Body of pancreas (tissue), 4 donors: ENCODE measurements at regions not wholly inside any gene's neighbourhood (a gene's known extent, or its start where the extent isn't known, plus 50 kb on each side); places are given as distances from the start of the nearest gene placed in this dataset.

Experiments
- POLR2A ChIP-seq, 3 donors: fragments of 450-650 bp; IDR thresholded peaks; one replicate each; pipeline ENCODE4 v1.6.1; 2016; ENCODE audit warnings: antibody characterized with exemption in 3 of 3, mild to moderate bottlenecking in 2 of 3
- TF ChIP-seq, protein P1 (sequence below), 7 experiments: fragments of 450-650 bp in 4 of 7; fragments of 200-600 bp in 3 of 7; sonication (generic) in 3 of 7; IDR thresholded peaks; one replicate each; pipeline ENCODE4 v1.5.1; 2016 to 2019; ENCODE audit warnings: antibody characterized with exemption in 7 of 7

DNA sequence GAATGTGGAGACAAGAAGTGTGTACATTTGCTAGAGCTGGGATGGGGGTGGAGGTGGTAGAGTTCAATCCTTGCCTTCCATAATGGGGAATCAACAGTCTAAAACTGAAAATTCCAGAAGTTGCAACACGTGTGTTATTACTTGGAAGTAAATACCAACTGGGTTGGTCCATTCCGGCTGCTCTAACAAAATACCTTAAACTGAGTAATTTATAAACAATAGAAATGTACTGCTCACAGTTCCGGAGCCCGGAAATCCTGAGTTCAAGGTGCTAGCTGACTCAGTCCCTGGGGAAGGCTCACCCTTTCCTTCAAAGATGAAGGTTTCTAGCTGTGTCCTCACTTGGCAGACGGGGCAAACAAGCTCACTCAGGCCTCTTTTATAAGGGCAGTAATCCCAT lies 59.0 kb downstream of the RIN2 start:
- TF ChIP-seq, protein P1, sequence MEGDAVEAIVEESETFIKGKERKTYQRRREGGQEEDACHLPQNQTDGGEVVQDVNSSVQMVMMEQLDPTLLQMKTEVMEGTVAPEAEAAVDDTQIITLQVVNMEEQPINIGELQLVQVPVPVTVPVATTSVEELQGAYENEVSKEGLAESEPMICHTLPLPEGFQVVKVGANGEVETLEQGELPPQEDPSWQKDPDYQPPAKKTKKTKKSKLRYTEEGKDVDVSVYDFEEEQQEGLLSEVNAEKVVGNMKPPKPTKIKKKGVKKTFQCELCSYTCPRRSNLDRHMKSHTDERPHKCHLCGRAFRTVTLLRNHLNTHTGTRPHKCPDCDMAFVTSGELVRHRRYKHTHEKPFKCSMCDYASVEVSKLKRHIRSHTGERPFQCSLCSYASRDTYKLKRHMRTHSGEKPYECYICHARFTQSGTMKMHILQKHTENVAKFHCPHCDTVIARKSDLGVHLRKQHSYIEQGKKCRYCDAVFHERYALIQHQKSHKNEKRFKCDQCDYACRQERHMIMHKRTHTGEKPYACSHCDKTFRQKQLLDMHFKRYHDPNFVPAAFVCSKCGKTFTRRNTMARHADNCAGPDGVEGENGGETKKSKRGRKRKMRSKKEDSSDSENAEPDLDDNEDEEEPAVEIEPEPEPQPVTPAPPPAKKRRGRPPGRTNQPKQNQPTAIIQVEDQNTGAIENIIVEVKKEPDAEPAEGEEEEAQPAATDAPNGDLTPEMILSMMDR (IDR thresholded peaks at IDR 0.05) = no peak
- no peak for TF ChIP-seq POLR2A (IDR thresholded peaks at IDR 0.05)
